NCI-H2196 treated with DMSO at 0.1 percent for 48 hours (cell line): ENCODE measurements at regions not wholly inside any gene's neighbourhood (a gene's known extent, or its start where the extent isn't known, plus 50 kb on each side); places are given as distances from the start of the nearest gene placed in this dataset.
"Not testable (repeated sequence)": the region's sequence is repeated elsewhere in the genome, so short reads cannot be mapped to it uniquely, and the experiment has no call there.

Source experiments
- DNase-seq: peaks from one replicate; lab custom pipeline; 2025; ENCODE audit not compliant: unreplicated experiment; lab: John Stamatoyannopoulos, UW

GRCh38 chr6:155882527-155883333, 427.1 kb upstream of the NOX3 start:
- no peak for DNase-seq

DNA sequence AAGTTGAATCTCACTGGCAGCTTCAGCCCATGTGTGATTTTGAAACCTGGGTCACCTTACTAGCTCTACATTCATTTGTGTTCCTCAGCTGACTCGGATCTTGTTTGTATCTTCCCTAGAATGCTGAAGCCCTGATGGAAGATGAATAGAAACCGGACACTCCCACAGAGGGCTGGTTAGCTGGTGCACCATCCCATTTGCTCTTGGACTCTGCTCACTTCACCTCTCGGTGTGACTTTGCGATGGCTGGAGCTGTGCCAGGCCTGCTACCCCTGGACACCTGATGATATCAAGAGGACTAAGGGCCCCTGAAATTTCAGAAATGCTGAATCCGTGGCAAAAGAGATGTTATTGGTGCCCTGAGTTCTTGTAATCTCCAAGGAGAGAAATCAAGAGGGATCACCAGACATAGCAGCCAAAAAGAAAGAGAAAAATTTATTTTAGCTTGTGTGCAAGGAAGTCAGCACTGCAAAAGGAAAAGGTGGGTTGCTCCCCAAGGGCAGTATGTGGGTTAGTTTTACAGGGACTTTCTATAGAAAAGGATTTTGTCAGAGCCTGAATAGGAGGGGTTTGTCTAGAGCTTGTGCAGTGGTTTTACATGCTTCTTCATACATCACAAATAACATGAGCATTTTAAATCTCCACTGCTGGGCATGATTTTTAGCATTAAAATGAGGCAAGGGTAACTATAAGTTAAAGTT, 426.3 kb upstream of the NOX3 start:
- DNase-seq: no peak

DNA sequence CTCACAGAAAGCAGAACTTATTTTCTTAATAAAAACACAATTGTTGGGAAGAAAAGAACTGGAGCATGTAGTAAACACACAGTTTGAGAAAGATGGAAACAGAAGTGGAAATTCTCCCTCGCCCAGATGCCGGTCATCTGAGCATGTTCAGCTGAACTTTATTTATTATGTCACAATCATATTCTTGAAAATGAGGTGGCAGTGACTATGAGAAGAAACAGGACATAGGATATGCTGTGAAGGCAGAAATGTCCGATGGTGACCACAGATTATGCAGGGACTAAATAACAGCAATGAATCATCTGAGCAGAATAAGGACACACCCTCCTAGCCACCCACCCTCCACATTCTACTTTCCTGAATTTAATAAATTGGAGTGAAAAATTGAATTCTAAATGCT, 425.3 kb upstream of the NOX3 start:
- DNase-seq: no peak

GRCh38 chr6:155872961-155873360, 417.3 kb upstream of the NOX3 start:
- DNase-seq: no peak

- DNase-seq: no peak
These were observed 412.0 kb upstream of the NOX3 start for GRCh38 chr6:155867682-155868081.

DNA sequence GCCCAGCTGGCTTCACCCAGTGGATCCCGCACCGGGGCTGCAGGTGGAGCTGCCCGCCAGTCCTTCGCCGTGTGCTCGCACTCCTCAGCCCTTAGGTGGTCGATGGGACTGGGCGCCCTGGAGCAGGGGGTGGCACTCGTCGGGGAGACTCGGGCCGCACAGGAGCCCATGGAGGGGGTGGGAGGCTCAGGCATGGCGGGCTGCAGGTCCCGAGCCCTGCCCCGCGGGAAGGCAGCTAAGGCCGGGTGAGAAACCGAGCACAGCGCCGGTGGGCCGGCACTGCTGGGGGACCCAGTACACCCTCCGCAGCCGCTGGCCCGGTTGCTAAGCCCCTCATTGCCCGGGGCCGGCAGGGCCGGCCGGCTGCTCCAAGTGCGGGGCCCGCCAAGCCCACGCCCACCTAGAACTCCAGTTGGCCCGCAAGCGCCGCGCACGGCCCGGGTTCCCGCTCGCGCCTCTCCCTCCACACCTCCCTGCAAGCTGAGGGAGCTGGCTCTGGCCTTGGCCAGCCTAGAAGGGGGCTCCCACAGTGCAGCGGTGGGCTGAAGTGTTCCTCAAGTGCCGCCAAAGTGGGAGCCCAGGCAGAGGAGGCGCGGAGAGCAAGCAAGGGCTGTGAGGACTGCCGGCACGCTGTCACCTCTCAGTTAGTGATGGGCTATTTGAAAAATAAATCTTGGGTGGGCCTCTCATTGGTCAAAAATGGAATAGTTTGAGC, 411.2 kb upstream of the NOX3 start:
- DNase-seq: not testable (repeated sequence)

DNA sequence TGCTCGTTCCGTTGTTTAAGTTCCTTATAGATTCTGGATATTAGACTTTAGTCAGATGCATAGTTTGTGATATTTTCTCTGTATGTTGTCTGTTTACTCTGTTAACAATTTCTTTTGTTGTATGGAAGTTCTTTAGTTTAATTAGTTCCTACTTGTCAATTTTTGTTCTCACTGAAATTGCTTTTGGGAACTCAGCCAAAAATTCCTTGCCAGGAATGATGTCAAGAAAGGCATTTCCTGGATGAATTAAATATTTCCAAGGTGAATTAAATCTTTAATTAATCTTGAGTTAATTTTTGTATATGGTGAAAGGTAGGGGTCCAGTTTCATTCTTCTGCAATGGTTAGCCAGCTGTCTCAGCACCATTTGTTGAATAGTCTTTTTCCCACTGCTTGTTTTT, 406.2 kb upstream of the NOX3 start:
- DNase-seq: no peak

DNA sequence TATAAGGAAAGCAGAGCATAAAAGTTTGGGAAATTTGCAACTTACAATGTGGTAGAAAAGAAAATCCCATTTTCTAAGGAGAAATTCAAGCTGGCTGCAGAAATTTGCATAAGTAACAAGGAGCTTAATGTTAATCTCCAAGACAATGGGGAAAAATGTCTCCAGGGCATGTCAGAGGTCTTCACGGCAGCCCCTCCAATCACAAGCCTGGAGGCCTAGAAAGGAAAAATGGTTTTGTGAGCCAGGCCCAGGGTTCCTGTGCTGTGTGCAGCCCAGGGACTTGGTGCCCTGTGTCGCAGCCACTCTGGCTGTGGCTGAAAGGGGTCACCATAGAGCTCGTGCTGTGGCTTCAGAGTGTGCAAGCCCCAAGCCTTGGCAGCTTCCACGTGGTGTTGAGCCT, 403.3 kb upstream of the NOX3 start:
- DNase-seq: not testable (repeated sequence)

- DNase-seq: no peak
These were observed 399.1 kb upstream of the NOX3 start for GRCh38 chr6:155854787-155855186.

GRCh38 chr6:155853011-155853410, 397.4 kb upstream of the NOX3 start:
- no peak for DNase-seq

- DNase-seq: no peak
These were observed 394.8 kb upstream of the NOX3 start for GRCh38 chr6:155850408-155850841.

GRCh38 chr6:155847711-155848110, 392.1 kb upstream of the NOX3 start:
- no peak for DNase-seq

DNA sequence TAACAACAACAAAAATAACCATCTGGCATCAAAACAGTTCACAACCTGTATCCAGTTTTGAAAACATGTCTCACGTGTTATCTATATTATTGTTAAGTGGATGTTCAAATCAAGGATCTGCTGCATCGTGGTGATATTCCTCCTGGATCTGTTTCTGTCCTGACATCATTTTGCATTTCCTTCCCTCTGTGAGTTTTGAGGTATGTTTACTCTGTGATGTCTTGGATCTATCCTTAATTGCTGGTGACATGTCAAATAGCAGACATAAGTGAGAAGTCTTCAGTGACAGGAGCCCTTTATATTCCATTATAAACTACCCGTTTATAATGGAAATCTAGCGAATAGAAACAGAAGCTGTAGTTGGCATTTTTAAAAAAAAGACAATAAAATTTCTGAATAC, 381.8 kb upstream of the NOX3 start:
- DNase-seq: no peak

DNA sequence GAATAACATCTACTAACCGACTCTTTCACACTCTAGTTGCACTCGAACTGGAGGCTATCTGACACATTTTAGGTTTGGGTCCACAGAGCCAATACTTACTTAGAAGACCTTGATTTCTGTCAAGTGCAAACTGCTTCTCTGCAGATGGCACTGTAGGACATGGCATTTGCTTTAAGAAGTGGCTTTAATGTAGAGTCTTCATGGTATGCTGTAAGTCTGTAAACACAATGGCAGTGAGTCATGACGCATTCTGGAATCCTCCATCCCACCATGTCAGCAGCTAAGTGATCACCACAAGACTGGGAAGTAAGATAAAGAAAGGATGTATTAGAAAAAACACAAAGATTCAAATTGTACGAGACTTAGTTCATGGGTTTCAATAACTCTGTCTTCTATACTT, 377.0 kb upstream of the NOX3 start:
- DNase-seq: no peak

- no peak for DNase-seq
These were observed 374.9 kb upstream of the NOX3 start for GRCh38 chr6:155830531-155830930.

GRCh38 chr6:155829646-155830045, 374.0 kb upstream of the NOX3 start:
- DNase-seq: no peak

DNA sequence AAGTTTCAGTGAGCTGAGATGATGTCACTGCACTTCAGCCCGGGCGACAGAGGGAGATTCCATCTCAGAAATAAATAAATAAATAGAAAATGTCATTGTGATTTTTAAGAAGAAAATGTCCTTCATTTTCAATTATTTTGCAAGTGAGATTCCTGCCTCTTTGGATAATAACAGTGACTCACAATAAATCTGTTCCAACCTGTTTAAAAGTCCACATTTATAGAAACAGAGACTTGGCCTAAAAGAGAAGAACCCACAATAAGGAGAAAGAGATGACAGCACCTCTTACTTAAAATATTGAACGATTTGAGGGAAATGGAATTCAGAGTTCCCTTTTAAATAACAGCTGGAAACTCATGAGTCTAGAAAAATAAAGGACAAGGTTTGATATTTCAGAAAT, 373.4 kb upstream of the NOX3 start:
- no peak for DNase-seq

DNA sequence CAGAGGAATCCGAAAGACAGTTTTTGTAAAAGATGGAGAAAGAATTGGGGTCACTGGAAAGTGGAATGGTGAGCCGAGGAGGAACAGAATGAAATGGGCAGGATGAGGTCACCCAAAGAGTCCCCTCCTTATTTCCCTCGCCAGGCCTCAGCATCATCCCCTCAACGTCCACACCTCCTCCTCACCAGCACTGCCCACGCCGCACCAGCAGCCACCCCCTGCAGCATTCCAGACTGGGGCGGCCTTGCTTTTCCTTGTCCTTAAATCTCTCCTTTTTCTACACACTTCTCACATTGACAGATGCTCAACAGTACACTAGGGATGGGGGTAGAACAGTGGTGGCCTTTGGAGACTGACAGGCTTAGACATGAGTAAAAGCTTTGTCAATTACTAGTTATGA, 363.1 kb upstream of the NOX3 start:
- no peak for DNase-seq

DNA sequence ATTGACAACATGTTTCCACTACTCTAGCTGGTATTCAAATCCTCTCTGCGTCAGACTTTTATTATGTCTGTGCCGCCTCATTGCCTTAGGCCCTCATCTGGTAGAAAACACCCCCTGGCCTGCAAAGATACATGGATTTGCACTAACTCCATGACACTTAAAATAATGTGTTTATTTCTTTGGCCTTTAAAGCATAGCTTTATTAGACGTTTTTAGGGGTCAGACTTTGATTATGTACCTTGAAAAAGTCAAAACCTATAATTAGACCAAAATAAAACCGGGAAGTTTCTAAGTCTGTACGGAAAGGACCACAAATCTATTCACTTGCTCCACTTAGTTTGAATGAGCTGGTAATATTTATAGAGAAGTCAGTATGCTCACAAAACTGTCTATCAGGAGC, 357.9 kb upstream of the NOX3 start:
- no peak for DNase-seq

GRCh38 chr6:155807243-155807642, 351.6 kb upstream of the NOX3 start:
- DNase-seq: no peak

GRCh38 chr6:155801046-155801445, 345.4 kb upstream of the NOX3 start:
- DNase-seq: no peak

DNA sequence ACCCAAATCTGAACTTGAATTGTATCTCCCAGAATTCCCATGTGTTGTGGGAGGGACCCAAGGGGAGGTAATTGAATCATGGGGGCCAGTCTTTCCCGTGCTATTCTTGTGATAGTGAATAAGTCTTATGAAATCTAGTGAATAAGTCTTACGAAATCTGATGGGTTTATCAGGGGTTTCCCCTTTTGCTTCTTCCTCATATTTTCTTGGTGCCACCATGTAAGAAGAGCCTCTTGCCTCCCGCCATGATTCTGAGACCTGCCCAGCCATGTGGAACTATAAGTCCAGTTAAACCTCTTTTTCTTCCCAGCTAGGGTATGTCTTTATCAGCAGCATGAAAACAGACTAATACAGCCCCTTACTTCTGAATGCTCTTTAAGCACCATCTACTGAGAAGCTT, 343.2 kb upstream of the NOX3 start:
- DNase-seq: not testable (repeated sequence)
